Glutamatergic neuron (in vitro differentiated cells): ENCODE measurements at regions not wholly inside any gene's neighbourhood (a gene's known extent, or its start where the extent isn't known, plus 50 kb on each side); places are given as distances from the start of the nearest gene placed in this dataset.

Experiments
- DNase-seq: peaks from one replicate; pipeline ENCODE4 v3.0.0; 2022
- H3K27ac Mint-ChIP-seq: one replicate; pipeline ENCODE4 v1.8.0; 2020; ENCODE audit warnings: mild to moderate bottlenecking, mixed read lengths, inconsistent platforms; ENCODE audit not compliant: unreplicated experiment
- H3K27me3 Mint-ChIP-seq: one replicate; pipeline ENCODE4 v1.8.0; 2020; ENCODE audit warnings: mild to moderate bottlenecking, moderate library complexity, mixed read lengths, inconsistent platforms; ENCODE audit not compliant: unreplicated experiment
- H3K36me3 Mint-ChIP-seq: one replicate; pipeline ENCODE4 v1.8.0; 2020; ENCODE audit warnings: mild to moderate bottlenecking, mixed read lengths, inconsistent platforms; ENCODE audit not compliant: unreplicated experiment
- H3K4me1 Mint-ChIP-seq: one replicate; pipeline ENCODE4 v1.8.0; 2020; ENCODE audit warnings: mild to moderate bottlenecking, low read depth, mixed read lengths, inconsistent platforms; ENCODE audit not compliant: unreplicated experiment
- H3K4me3 Mint-ChIP-seq: one replicate; pipeline ENCODE4 v1.8.0; 2020; ENCODE audit warnings: mild to moderate bottlenecking, mixed read lengths, inconsistent platforms; ENCODE audit not compliant: unreplicated experiment
- H3K9me3 Mint-ChIP-seq: one replicate; pipeline ENCODE4 v1.8.0; 2020; ENCODE audit warnings: mild to moderate bottlenecking, moderate library complexity, mixed read lengths, inconsistent platforms; ENCODE audit not compliant: unreplicated experiment
- CTCF ChIP-seq: fragments of 200-600 bp; sonication (generic); IDR thresholded peaks from one replicate; pipeline ENCODE4 v1.5.0; 2021; ENCODE audit not compliant: partially characterized antibody, unreplicated experiment

GRCh38 chr1:82337635-82338034, 536.9 kb downstream of the ADGRL2 start:
- no peak for TF ChIP-seq CTCF
- Mint-ChIP-seq H3K9me3 (no peaks in the 10 kb centered on the region), H3K4me1 (no peaks in the 10 kb centered on the region), H3K27me3 (no peaks in the 10 kb centered on the region), H3K4me3 (no peak overlapping the region), H3K27ac (no peak overlapping the region), H3K36me3 (no peaks in the 10 kb centered on the region)
- no peak for DNase-seq

GRCh38 chr1:82330330-82330729, 529.6 kb downstream of the ADGRL2 start:
- Mint-ChIP-seq H3K9me3 (peaks cover 2% of the 10 kb centered on the region), H3K4me1 (no peaks in the 10 kb centered on the region), H3K27ac (no peak overlapping the region), H3K36me3 (no peaks in the 10 kb centered on the region), H3K27me3 (peaks cover 2% of the 10 kb centered on the region), H3K4me3 (no peak overlapping the region)
- DNase-seq: no peak
- no peak for TF ChIP-seq CTCF

GRCh38 chr1:82329226-82329625, 528.5 kb downstream of the ADGRL2 start:
- Mint-ChIP-seq H3K4me3 (no peak overlapping the region), H3K27me3 (peaks cover 2% of the 10 kb centered on the region), H3K9me3 (peaks cover 2% of the 10 kb centered on the region), H3K36me3 (no peaks in the 10 kb centered on the region), H3K4me1 (no peaks in the 10 kb centered on the region), H3K27ac (no peak overlapping the region)
- DNase-seq: no peak
- TF ChIP-seq CTCF: no peak

- Mint-ChIP-seq H3K27me3 (no peaks in the 10 kb centered on the region), H3K36me3 (no peaks in the 10 kb centered on the region), H3K27ac (no peak overlapping the region), H3K4me1 (peaks cover 4% of the 10 kb centered on the region), H3K4me3 (no peak overlapping the region), H3K9me3 (peaks cover 2% of the 10 kb centered on the region)
- no peak for TF ChIP-seq CTCF
- DNase-seq: no peak
Measured at GRCh38 chr1:82323144-82323841, 522.6 kb downstream of the ADGRL2 start.

GRCh38 chr1:82321794-82322193, 521.1 kb downstream of the ADGRL2 start:
- no peak for DNase-seq
- no peak for TF ChIP-seq CTCF
- Mint-ChIP-seq H3K36me3 (no peaks in the 10 kb centered on the region), H3K4me1 (peaks cover 4% of the 10 kb centered on the region), H3K4me3 (no peak overlapping the region), H3K27ac (no peak overlapping the region), H3K27me3 (no peaks in the 10 kb centered on the region), H3K9me3 (no peaks in the 10 kb centered on the region)
